NCI-H2107 (cell line): ENCODE measurements at regions not wholly inside any gene's neighbourhood (a gene's known extent, or its start where the extent isn't known, plus 50 kb on each side); places are given as distances from the start of the nearest gene placed in this dataset.

Experiments
- DNase-seq: peaks from one replicate; lab custom pipeline; 2025; lab: John Stamatoyannopoulos, UW

DNA sequence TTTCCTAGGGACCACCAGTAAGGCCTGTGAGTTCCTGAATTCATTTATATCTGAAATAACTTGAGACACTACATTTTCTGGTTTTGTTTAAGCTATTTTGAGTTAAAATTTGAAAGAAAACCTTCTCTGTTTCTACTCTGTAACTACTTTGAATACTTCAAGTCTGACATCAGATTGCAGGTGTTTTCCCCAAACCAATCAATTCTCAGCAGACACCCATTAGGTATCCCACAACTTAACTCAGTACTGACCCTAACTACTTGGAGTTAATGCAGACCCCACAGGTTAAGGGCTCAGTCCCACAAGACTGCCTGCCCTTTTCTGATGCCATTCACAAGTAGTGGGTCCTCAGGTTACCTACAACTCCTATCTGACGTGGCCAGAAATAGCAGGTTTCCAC, 1100.0 kb upstream of the SLIT2 start:
- DNase-seq: no peak

DNA sequence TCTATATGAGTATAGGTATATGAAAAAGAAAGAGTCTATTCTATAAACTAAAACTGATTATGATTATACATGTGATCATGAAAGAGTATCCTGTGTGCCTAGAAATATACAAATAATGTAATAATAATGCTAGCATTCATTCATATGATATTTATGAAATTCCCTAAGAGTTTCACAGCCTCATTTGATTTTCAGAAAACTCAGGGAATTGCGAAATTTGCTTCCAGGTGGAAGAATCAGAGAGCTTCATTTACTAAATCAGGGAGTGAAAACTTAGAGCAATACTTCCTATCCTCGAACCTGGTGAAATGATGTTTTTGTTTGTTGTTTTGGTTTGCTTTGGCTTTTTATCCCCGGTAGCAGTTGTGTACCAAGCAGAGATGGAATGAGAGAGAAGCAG, 1105.7 kb upstream of the SLIT2 start:
- DNase-seq: no peak

- DNase-seq: no peak
Observed at GRCh38 chr4:19135895-19136633, 1114.5 kb upstream of the LCORL start.

DNA sequence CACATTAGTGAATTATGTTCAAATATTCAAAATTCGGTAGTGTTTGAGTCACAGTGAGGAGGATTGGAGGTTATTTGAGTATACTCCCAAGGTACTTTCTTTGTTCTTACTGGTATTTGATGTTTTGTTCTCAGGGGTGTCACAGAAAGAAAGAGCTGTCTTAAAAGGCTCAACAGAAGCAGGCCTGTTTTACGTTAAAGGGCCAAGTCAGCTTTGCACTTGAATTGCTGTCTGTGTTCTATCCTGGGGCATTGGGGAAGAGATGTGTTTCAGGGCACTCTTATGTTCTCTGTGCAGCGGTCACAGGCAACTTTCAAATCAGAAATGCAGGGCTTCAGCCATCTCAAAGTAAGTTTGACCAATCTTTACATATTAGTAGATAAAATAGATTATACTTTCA, 1113.1 kb upstream of the LCORL start:
- no peak for DNase-seq

DNA sequence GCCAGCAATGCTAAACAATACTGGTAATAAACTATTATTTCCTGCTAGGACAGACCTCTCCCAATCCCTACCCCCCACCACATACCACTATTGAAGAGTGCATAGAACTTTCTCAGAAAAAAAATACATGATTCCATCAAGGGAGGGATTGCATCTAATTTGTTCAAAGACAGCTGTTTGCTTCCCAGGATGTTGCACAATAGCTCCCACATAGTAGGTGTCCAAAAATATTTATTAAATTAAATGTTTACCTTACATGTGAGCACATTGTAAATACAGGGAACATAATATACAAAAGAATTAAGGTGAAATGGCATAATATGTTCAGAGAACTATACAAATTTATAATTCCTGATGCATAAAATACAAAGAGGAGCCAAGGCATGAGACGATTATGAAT, 1111.8 kb upstream of the LCORL start:
- no peak for DNase-seq

GRCh38 chr4:19130866-19131265, 1109.3 kb upstream of the LCORL start:
- no peak for DNase-seq

DNA sequence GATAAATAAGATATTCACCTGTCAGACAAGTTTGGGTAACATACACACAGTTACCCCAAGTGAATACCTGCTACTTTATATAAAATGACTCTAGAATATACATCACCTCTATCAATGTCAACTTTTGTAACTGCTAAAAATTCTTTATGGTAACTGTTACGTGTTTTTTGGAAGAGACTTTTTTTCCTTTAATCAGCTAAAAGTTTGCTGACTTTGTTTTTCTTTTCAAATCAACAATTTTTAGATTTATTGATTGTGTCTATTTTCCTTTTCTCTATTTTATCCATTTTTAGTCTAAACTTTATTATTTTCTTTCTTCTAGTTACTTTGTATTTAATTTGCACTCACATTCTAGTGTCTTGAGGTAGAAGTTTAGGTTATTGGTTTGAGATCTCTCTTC, 1106.6 kb upstream of the LCORL start:
- no peak for DNase-seq

- DNase-seq: no peak
Observed at GRCh38 chr4:19126903-19127302, 1105.3 kb upstream of the LCORL start.

- DNase-seq: no peak
Observed at GRCh38 chr4:19123681-19124080, 1102.1 kb upstream of the LCORL start.

DNA sequence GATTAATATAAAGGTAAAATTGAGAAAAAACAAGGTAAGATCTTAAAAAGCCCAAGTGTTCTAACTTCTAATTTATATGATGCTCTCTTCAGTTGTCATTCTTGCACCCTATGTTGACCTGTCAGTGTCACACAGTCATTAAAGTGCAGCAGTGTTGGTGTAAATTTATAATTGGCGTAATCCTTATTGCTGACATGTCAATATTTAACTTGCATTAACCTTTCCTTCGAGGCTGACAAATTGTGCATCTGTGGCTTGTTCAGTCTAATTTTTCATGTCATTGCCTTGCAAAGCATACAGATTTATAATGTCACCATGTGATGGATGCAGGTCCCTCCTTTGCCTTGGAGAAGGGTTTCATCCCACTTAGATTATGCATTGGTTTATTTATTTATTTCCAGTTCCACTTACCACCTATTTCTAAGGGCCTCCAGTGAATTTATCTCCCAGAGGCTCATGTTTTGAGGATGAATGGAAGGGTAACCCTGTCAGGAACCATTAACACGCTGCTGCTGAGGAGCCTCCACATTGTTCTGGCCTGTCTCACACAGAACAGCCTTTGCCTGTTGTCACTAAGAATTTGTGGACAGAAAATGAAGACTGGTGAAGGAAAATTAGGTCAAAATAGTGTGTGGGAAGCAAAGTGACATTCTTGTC, 1098.5 kb upstream of the LCORL start:
- DNase-seq: no peak

DNA sequence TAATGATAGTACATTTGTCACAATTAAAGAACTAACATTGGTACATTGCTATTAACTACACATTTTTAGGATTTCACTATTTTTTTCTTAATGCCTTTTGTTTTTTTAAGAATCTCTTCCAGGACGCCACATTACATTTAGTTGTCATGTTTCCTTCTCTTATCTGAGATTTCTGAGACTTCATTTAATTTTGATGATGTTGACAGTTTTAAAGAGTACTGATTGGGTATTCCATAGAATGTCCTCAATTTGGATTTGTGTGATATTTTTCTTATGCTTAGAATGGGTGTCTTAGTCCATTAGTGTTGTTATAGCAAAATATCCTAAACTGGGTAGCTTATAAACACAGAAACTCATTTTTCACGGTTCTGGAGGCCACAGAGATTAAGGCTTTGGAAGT, 1095.5 kb upstream of the LCORL start:
- no peak for DNase-seq

- no peak for DNase-seq
Observed at GRCh38 chr4:19104176-19104575, 1082.6 kb upstream of the LCORL start.

DNA sequence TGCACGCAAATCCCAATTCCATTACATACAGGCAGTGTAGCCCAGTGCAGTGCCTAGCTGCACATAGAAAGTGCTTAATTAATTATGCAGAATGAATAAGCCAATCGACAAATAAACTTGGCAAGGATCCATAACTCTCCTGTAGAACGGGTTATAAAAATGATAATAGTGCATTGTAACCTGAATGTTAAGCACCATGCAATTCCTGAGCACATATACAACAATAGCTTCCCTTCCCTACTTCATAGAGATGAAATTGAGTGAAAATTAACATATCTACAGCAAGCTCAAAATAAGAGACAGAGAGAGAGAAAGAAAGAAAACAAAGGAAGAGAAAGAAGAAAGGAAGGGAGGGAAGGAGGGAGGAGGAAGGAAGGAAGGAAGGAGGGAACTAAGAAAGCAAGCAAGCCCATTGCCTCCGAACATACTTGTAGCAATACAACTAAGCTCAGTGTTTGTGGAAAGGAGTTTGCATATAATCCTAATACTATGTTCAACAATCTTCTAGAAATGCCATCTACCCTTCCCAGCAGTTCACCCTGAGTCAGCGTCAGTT, 1074.0 kb upstream of the LCORL start:
- DNase-seq: no peak

DNA sequence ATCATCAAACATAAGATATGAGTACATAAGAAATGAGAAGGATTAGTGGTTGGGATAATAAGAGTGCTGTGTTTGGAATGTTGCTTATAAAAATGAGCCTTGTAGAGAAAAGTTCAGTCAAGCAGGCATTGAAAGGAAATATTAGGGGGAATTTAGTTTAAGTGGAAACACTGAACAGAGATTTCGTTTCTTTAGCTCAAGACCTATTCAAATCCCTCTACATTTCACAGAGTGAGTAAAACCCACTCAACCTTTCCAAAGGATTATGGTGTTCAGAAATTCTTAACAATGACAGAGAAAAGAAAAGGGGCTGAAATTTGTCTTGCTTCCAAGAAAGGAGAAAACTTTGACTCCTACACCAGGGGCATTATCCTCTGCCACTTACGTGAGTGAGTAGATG, 1072.4 kb upstream of the LCORL start:
- DNase-seq: no peak

DNA sequence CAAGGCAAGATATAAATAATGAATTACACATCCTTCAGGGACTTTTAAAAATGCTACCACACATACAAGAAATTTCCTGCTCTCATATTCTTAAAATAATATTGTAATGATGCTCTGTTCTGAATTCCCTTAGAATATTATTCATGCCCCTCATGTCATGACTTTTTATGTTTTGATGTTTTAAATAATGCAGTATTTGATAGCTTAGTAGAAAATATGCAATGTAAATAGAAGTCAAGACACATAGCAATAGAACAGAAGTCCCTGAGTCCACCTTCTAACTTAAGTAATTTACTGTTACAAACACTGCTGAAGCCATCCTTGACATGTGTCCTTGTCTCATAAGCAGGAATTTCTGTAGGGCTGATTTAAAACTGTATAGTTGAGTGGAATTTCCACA, 1071.2 kb upstream of the LCORL start:
- no peak for DNase-seq

DNA sequence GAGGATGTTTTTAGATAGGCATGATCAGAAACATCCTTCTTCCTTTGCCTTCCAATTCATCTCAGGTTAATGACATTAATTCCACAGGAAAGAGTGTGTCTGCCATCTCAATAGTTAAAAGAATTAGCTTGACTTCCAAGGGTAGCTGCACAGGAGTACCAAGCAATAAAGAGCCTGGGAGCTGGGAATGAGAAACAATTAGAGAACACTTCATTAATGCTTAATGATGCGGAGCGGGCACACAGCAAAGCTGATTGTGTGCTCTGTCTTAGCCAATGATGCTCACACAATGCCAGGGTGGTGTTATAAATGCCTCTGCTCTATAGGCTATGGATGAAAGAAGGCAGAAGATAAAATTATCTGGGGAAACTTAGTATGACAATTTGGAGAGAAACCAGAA, 1052.5 kb upstream of the LCORL start:
- no peak for DNase-seq

DNA sequence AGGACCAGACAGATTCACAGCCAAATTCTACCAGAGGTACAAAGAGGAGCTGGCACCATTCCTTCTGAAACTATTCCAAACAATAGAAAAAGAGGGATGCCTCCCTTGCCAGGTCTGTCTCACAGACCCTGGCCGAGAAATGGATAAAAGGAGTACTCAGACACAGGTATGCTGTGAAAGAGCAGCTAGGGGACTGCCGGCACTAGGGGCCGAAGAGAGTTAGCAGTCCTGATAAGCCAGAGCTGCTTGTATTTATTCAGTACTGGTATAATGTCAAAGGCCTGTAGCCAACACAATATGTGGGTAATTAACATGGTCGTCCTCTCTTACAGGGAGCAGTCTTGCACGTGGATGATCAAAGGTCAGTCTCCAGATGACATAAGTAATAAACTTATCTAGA, 1042.1 kb upstream of the LCORL start:
- DNase-seq: no peak

GRCh38 chr4:19054916-19055315, 1033.4 kb upstream of the LCORL start:
- no peak for DNase-seq

DNA sequence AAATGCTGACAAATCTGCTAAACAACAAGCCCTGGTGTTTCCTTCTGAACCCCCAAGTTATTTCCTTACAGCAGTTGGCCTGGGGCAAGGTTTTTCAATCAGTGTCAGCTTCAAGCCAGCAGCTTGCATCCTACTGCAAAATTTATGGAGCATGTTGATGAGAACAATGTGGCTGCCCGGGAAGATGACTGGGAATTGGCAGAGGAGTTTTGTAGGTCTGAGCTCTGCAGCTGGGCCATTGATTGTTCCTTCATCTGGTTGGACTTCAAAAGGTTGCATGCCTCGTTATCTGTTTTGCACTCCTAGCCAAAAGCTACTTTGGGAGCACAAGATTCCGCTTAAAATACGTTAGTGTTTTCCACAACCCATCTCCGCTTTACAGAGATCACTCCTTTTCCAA, 1030.3 kb upstream of the LCORL start:
- no peak for DNase-seq

DNA sequence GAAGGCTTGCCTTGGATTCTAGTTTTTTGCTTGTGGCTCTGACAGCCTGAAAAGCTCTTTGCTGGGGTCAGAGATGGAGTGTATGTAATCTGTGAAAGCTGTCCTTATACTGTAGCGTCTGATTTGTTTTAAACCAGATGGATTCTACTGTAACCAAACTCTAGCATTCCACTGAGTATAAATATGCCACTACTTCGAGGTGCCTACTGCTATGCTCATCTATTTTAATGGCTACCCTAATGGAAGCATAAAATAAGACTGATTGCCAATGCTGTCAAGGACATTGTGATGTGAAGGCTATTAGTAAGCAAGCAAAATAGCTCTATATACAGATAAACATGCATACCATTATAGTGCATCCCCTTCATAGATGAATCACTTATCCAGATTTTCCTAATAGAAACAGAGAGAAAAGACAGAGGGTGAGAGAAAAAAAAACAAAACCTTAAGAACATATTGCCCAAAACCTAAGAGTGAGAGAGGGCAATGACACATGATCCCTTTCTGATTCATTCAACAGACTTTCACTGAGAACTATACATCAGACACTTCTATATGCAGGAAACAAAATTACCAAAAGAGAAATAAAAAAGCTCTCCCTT, 1025.8 kb upstream of the LCORL start:
- DNase-seq: no peak

DNA sequence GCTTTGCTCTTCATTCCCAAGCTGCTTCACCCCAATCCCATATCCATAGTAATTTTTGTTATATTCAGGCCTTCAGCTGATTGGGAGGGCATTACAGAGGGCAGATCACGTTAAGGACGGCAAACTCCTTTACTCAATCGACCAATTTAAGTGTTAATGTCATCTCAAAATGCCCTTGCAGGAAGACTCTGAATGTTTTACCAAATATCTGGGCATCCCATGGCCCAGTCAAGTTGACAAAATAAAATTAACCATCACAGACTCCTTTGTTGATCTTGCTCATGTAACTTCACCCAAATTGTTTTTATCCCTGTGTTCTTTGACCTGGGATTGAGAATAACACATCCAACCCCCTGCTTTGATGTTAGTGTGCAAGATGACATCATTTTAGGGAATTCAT, 1018.3 kb upstream of the LCORL start:
- DNase-seq: no peak

DNA sequence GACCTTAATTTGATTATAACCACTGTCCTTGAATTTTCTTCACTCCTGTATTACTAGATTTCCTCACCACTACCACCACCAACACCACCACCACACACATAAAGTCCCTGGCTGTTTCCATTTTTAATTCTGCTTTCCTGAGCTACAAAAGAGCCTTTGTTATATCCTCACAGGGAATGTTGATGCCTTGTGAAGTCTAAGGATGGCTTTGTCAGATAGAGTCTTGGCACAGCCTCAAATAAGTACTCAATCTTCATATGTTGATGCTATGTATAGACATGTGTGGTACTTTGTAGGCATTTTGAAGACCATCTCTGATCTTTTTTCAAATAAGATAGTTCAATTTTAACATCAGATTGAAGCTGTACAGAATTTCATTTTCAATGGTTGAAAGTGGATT, 1016.7 kb upstream of the LCORL start:
- no peak for DNase-seq
